ENCODE measurements at regions not wholly inside any gene's neighbourhood (a gene's known extent, or its start where the extent isn't known, plus 50 kb on each side); places are given as distances from the start of the nearest gene placed in this dataset.

DNA sequence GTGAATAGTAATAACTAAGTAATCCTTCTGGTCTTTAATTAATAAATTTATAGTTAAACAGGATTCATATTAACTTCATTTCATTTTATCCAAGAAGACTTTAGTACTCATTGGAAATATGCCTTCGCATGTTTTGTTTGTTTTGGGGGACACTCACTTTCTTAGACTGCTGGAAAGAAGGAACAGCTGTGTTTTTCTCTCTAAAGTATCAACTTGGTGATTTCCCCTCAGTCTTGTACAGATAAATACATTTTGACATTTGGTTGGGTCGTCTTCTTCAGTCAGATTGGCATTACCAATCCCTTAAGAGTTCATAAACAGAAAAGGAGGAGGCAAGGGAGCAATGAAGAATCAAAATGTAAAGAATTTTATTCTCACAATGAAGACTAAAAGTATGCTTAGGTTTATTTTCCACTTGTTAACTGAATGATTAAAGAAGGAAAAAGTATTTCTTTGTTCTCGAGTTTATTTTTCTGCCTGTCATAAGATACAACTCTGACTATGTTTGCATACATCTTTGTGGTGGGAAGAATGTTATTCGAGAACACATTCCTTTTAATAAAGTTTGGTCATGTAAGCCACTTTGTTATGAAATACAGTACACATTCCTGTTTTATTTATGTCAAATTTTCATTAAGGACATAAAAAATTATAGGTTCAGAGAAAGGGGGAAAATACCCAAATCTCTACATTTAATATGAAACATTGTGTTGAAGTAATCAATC, 140.2 kb downstream of the GMNC start:
- in situ Hi-C loops (cut with HindIII; ENCODE audit: low sequenced_read_pairs), result loop anchor here (25.0 kb wide), 1 partner anchor 760 kb away; no protein-coding TSS in a partner anchor

- in situ Hi-C loops (cut with HindIII; ENCODE audit: low sequenced_read_pairs), result loop anchor here (25.0 kb wide), 1 partner anchor 759 kb away; no protein-coding TSS in a partner anchor
These were observed 141.2 kb downstream of the GMNC start for GRCh38 chr3:190721330-190721729.

DNA sequence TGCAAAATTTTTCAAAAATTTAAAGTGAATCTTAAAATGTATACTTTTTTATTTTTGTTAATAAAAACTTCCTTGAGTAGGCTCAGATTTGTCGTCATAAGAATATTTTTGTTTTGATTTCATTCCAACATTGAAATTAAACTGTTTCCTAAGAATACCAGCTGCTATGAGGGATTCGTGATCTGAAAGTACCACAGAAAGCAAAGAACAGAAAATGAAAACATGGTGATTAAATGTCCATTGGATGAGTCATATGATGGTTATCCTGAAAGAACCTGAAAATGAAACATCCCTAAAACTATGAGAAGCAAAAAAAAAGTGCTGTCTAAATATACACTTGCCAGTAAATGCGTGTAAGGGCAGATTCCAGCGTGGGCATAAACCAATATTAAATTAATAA, 143.8 kb downstream of the GMNC start:
- in situ Hi-C loops (cut with HindIII; ENCODE audit: low sequenced_read_pairs), result loop anchor here (25.0 kb wide), 1 partner anchor 756 kb away; no protein-coding TSS in a partner anchor

DNA sequence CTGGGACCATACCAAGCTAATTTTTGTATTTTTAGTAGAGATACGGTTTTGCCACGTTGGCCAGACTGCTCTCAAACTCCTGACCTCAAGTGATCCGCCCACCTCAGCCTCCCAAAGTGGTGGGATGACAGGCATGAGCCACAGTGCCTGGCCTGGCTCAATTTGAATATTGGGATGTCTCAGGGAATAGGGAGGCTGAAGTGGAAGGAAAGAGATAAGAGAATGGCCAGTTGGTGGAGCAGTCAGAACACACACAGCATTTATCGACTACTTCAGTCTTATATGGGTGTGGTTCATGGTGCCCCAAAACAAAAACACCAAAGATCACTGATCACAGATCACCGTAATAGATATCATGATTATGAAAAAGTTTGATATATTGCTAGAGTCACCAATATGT, 144.4 kb downstream of the GMNC start:
- in situ Hi-C loops (cut with HindIII; ENCODE audit: low sequenced_read_pairs), result loop anchor here (25.0 kb wide), 1 partner anchor 756 kb away; no protein-coding TSS in a partner anchor

- in situ Hi-C loops (cut with HindIII; ENCODE audit: low sequenced_read_pairs), result loop anchor here (25.0 kb wide), 1 partner anchor 755 kb away; no protein-coding TSS in a partner anchor
These were observed 145.5 kb downstream of the GMNC start for GRCh38 chr3:190716961-190717360.

DNA sequence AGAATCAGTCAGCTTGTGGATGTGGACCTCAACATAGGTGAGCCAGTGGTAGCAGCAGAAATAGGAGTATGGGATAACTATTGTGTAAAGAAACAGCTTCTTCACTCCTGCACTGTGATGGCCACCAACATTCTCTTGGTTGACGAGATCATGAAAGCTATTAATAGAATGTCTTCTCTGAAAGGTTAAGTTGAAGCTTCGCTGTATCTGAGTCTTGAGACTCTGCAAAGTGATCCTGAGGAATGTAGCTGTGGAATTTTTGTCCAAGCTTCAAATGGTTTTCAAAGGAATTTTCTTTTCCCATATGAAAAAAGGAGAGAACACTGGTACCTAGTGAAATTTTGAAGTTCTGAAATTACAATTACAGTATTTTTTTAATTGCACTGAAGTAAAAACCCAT, 146.3 kb downstream of the GMNC start:
- in situ Hi-C loops (cut with HindIII; ENCODE audit: low sequenced_read_pairs), result loop anchor here (25.0 kb wide), 1 partner anchor 754 kb away; no protein-coding TSS in a partner anchor

- in situ Hi-C loops (cut with HindIII; ENCODE audit: low sequenced_read_pairs), result loop anchor here (25.0 kb wide), 1 partner anchor 748 kb away; no protein-coding TSS in a partner anchor
These were observed 151.8 kb downstream of the GMNC start for GRCh38 chr3:190710723-190711122.

GRCh38 chr3:190709351-190709773, 153.1 kb downstream of the GMNC start:
- in situ Hi-C loops (cut with HindIII; ENCODE audit: low sequenced_read_pairs), result loop anchor here (25.0 kb wide), 1 partner anchor 747 kb away; no protein-coding TSS in a partner anchor
